ENCODE measurements at regions not wholly inside any gene's neighbourhood (a gene's known extent, or its start where the extent isn't known, plus 50 kb on each side); places are given as distances from the start of the nearest gene placed in this dataset.

DNA sequence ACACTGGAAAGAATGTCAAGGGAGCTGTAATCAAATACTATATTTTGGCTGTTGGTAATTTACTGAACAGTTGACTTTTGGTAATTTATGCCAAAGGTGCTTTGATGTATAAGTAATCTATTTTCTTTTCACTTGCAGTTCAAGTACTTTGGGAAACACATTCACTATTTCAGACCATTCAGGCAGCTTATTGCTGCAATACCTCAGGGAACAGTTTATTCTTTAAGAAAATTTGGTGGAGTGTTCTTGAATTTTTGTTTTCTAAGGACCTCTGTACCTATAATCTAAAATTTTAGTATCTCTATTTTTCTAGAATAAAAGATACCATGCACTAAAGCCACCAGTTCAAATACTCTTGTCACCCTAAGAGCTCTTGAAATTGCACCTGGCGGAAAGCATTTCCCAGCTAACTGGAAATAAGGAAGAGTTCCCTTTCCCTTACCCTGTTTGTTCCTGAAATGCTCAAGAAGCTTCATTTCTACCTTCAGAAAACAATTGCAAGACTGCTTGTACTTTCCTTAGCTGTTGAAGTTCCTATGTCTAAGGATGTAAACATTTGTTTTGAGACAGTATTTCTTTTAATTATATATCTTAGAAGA is 633.5 kb upstream of the FAT1 start:
- TF ChIP-seq GATA3 (IDR thresholded peaks at IDR 0.05; ENCODE audit: low read depth, low read length) (no peak), GATA2 (IDR thresholded peaks at IDR 0.05; ENCODE audit: low read depth, low read length) (no peak)

DNA sequence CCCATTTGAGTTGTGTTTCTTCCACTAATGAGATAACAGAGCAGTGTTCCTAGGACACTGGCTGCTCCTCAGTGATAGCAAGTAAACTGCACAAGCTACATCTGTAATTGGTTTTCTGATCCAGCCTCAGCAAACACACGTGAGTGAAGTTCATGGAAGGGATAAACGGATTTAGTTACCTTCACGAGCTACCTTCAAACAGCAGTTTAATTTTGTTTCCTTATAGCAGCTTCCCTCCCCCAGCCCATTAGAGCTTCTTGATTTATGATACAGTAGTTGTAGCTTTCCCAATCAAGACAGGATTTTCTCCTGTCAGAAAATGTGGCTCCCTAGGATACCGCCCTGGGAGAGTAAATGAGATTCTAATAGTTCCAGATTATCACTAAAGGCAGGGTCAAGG is 634.2 kb upstream of the FAT1 start:
- TF ChIP-seq GATA3 (IDR thresholded peaks at IDR 0.05; ENCODE audit: low read depth, low read length) (no peak), GATA2 (IDR thresholded peaks at IDR 0.05; ENCODE audit: low read depth, low read length) (no peak)

DNA sequence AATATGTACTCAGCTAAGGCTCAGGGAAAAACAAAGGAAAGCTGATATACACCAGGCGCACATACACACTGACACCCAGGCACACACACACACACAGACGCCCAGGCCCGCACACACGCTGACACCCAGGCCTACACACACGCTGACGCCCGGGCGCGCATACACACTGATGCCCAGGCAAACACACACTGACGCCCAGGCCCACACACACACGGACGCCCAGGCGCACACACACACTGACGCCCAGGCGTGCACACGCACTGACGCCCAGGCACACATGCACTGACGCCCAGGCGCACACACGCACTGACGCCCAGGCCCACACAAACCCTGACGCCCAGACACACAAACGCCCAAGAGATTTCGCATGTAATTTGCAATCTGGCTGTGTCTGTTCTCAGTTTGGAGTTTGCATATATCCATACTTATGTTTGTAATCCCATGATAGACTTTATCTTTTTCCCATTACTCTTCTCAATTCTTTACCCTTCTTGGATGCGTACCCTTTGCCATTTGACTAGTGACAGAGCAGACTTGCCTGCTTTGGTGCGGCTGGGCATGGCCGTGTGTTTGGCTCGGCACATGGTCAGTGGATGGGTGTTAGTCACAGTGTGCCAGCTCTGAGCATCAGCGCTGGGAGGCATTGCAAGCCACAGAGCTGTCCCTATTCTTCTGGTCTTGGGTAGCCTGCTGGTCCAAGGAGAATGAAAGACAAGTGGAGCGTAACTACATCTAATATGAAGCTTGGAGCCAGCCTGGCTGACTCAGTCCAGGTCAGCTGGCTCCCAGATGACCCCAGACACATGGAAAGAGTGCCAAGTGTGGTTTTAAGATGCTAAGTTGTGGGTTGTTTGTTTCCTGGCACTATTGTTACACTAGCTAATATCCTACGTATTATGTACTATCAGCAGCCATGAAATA is 632.4 kb upstream of the ZFP42 start:
- TF ChIP-seq GATA3 (IDR thresholded peaks at IDR 0.05; ENCODE audit: low read depth, low read length) (no peak), GATA2 (IDR thresholded peaks at IDR 0.05; ENCODE audit: low read depth, low read length) (no peak)

DNA sequence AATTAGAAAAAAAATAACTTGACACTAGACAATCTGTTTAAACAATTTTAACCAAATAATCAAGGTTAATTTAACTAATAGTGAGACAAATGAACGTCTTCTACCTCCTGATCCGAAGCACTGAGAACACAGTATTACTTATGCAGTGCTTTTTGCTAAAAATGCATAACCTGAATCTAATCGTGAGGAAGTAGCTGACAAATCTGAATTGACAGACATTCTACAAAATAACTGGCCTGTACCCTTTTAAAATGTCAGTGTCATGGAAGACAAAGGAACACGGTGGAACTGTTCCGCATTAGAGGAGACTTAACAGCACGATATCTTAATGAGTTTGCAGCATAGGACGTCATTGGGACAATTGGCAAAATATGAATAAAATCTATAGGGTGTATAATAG is 631.2 kb upstream of the ZFP42 start:
- TF ChIP-seq GATA2 (IDR thresholded peaks at IDR 0.05; ENCODE audit: low read depth, low read length): no peak
- no peak for TF ChIP-seq GATA3 (IDR thresholded peaks at IDR 0.05; ENCODE audit: low read depth, low read length)

DNA sequence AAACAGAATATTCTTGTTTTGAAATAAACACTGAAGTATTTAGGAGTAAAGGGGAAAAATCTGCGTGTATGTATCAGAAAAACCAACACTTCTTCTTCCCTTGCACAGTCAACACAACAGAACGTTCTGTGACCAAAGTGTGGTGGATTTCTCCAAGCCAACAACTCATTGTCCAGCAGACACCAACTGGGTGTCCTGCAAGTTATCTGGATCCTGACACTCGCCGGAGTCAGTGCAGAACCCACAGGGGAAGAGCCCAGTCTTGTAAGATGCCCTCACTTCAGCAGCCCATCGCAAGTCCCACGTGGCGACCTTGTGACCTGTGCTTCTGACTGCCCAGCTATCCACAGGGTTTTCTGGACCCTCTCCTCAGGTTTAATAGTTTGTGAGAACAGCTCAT is 630.7 kb upstream of the ZFP42 start:
- TF ChIP-seq GATA2 (IDR thresholded peaks at IDR 0.05; ENCODE audit: low read depth, low read length) (no peak), GATA3 (IDR thresholded peaks at IDR 0.05; ENCODE audit: low read depth, low read length) (no peak)

DNA sequence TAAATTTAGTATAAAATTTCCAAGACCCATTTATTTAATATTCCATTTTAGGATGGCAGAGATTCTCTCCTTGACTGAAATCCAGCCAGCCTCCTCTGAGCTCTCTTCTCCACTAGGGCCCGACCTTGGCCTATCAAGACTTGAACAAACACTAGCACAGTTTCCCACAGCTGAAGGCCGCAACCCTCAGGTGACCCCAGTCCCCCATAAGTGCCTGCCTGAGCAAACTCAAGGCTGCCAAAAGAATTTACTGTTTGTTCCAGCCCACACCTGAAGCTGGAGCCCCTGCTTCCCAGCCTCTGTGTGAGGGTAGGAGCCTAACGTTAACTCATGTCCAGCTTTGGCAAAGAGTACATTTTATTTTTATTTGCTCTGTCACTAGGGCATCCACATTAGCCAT is 629.0 kb upstream of the ZFP42 start:
- no peak for TF ChIP-seq GATA3 (IDR thresholded peaks at IDR 0.05; ENCODE audit: low read depth, low read length)
- no peak for TF ChIP-seq GATA2 (IDR thresholded peaks at IDR 0.05; ENCODE audit: low read depth, low read length)

DNA sequence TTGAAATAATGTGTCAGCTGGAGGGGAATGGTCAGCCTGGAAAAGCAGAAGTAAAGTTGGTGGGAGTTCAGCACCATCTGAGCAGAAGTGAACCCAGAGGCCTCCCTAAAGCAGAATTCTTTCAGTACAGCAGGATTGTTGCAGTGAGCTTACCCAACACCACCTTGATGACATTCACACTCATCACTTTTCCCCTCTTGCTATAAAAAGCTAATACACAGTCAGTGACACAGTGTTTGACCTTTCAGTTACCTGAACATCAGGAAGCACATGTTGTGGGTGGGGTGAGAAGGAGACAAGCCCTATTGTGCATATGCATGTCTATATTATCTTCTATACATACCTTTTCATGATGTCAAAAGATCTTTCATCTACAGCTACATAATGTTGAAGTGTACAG is 624.7 kb upstream of the ZFP42 start:
- no peak for TF ChIP-seq GATA2 (IDR thresholded peaks at IDR 0.05; ENCODE audit: low read depth, low read length)
- no peak for TF ChIP-seq GATA3 (IDR thresholded peaks at IDR 0.05; ENCODE audit: low read depth, low read length)

DNA sequence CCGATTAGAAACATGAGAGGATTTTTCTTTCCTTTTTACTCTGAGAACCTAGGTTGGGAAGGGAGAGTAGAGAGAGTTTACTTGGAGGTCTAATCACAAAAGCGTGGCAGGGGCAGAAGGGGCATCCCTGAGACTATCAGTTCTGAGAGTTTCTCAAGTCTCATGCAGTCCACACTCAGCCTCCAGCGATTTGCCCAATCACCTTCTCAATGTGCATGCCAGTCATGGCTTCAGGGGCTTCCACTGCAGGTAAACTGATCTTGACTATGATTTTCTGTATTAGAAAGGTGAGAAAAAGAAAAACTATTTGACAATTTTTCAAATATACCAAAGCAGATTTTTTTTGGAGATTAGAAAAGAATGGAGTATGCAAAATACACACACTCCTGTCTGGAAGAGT is 617.1 kb upstream of the ZFP42 start:
- TF ChIP-seq GATA3 (IDR thresholded peaks at IDR 0.05; ENCODE audit: low read depth, low read length) (no peak), GATA2 (IDR thresholded peaks at IDR 0.05; ENCODE audit: low read depth, low read length) (no peak)

DNA sequence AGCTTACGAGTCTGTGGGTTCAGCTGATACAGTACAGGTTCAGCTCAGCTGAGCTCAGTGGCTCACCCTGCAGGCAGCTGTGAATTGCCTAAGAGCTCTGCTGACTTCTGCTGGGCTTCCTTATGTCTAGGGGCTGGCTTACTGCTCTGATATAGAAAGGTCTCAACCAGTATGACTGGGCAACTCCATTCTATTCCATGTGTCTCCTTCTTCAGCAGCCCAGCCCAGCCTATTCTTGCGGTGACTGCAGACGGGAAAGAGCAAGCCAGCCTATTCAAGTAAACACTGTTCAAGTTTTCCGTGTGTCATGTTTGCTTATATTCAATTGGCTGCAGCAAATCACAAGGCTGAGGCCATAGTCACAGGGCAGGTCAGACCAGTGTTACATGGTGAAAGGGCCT is 615.4 kb upstream of the ZFP42 start:
- TF ChIP-seq GATA2 (IDR thresholded peaks at IDR 0.05; ENCODE audit: low read depth, low read length) (no peak), GATA3 (IDR thresholded peaks at IDR 0.05; ENCODE audit: low read depth, low read length) (no peak)

DNA sequence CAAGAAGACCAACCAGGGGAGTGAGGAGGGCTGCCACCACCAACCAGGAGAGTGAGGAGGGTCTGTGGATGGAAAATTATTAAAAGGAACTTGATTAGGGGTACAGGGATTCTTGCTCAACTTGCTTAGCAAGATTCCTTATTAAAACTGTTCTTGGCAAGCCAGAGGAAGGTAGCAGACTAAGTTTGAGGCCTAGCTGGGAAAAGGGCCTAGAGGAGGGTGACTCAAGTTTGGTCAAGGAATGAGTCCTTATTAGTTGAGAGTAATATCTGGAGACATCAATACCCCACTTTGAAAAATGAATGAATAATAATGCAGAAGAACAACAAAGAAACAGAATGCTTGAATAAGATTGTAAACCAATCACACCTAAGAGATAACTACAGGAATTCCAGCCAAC is 612.4 kb upstream of the ZFP42 start:
- no peak for TF ChIP-seq GATA3 (IDR thresholded peaks at IDR 0.05; ENCODE audit: low read depth, low read length)
- no peak for TF ChIP-seq GATA2 (IDR thresholded peaks at IDR 0.05; ENCODE audit: low read depth, low read length)

DNA sequence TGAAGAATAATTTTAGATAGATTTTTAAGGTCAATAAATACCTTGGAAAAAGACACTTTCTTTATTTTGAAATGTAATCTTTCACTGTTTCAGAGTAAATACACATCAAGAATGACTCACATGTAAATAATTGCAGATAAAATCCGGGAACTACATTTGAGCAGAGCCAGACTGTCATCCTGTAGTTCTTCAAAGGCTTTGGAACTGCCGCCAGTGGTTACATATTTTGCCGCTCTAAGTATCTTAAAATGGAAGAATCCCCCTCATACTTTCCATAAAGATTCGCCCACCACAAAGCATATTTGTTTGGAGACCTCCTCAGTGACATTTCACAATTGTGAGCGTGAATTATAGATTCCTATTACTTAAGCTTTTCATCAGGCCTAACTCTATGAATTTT is 607.8 kb upstream of the ZFP42 start:
- TF ChIP-seq GATA3 (IDR thresholded peaks at IDR 0.05; ENCODE audit: low read depth, low read length) (no peak), GATA2 (IDR thresholded peaks at IDR 0.05; ENCODE audit: low read depth, low read length) (no peak)

DNA sequence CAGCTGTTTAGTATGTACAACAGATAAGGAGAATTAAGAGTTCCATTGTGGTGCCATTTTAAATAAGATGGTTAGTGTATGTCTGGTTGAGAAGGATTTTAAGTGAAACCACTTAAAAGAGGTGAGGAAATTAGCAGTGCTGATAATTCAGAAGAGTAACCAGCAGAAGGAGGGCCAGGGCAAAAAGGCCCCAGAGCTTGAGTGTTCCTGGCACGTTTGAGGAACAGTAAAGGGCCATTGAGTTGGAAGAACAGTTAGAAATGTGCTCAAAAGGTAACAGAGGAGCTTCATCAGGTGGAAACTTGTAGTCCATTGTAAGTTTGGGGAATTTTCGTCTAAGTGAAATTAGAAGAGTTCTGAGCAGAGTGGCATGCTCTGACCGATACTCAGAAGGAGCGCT is 606.2 kb upstream of the ZFP42 start:
- TF ChIP-seq GATA2 (IDR thresholded peaks at IDR 0.05; ENCODE audit: low read depth, low read length) (no peak), GATA3 (IDR thresholded peaks at IDR 0.05; ENCODE audit: low read depth, low read length) (no peak)

DNA sequence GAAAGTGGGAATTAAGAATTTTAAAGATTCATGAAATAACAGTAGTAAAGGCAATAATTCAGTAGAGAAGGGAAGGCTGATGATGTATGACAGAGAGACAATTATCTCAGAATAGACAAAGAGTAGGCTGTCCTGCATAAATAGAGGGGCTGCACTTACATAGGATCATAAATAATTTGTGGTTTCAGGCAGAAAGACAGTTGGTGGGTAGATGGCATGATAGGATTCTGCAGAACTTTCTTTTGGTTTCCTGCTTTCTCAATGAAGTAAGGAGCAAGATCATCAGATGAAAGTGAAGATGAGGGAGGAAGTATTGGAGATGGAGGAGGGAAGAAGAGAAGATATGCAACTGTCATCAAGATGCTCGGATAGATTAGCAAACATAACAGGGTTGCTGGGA is 604.9 kb upstream of the ZFP42 start:
- no peak for TF ChIP-seq GATA2 (IDR thresholded peaks at IDR 0.05; ENCODE audit: low read depth, low read length)
- no peak for TF ChIP-seq GATA3 (IDR thresholded peaks at IDR 0.05; ENCODE audit: low read depth, low read length)

DNA sequence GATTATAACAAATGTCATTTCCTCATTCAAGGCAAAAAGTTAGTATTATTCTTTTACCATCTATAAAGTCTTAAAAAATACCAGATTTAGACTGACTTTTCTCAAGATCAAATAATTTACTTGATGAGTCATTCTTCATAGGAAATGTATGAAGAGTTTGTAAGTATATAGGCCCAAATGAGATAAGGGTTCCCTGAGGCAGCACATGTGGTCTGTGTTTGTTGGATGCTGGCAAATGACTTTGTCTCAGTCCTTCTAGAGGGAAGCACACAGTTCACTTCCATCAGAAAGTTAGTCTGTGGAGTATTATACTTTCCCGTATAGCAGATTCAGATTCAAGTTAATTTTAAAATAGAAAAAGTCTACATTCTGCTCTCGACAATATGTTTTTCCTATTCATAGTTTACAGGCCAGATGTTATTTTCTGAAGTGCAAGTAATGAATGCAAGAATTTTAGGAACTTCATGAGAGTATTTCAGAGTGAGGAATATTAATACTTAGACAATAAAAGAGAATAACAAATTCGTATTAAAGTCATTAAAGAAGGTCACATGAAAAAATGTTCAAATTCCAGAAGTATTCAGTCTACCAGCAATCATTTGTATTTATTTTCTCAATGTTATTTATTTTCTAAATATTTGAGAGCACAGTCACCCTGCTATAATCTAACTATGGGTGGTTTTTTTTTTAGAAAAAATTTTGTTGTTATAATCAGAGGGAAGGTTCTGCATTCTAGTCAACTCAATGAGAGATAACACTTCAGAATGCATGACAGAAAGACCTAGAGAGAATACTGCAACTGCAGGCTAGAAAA is 601.8 kb upstream of the ZFP42 start:
- no peak for TF ChIP-seq GATA2 (IDR thresholded peaks at IDR 0.05; ENCODE audit: low read depth, low read length)
- TF ChIP-seq GATA3 (IDR thresholded peaks at IDR 0.05; ENCODE audit: low read depth, low read length): no peak
